Neuronal stem cell (in vitro differentiated cells): ENCODE measurements at regions not wholly inside any gene's neighbourhood (a gene's known extent, or its start where the extent isn't known, plus 50 kb on each side); places are given as distances from the start of the nearest gene placed in this dataset.

Source experiments
- DNase-seq: peaks from one replicate; pipeline ENCODE4 v3.0.0-alpha.2; 2013; ENCODE audit warnings: low spot score
- H2AFZ ChIP-seq: one replicate; pipeline ENCODE4 v1.6.1; 2013; ENCODE audit warnings: mild to moderate bottlenecking, low read length, inconsistent platforms
- H2AK5ac ChIP-seq: 2 replicates; pipeline ENCODE4 v1.6.1; 2013; ENCODE audit warnings: low read depth, mild to moderate bottlenecking, inconsistent platforms, low read length, moderate library complexity, mixed read lengths
- H2BK120ac ChIP-seq: 2 replicates; pipeline ENCODE4 v1.6.1; 2013; ENCODE audit warnings: low read depth, mild to moderate bottlenecking, inconsistent platforms, low read length, moderate library complexity, mixed read lengths
- H2BK12ac ChIP-seq: one replicate; pipeline ENCODE4 v1.6.1; 2013; ENCODE audit warnings: low read length, inconsistent platforms
- H2BK15ac ChIP-seq: 2 replicates; pipeline ENCODE4 v1.6.1; 2013; ENCODE audit warnings: mild to moderate bottlenecking, low read length, inconsistent platforms, mixed read lengths
- H2BK5ac ChIP-seq: one replicate; pipeline ENCODE4 v1.6.1; 2013; ENCODE audit warnings: inconsistent platforms, mild to moderate bottlenecking, low read length, moderate library complexity
- H3K14ac ChIP-seq: one replicate; pipeline ENCODE4 v1.6.1; 2013; ENCODE audit warnings: low read length, inconsistent platforms
- H3K18ac ChIP-seq: 2 replicates; pipeline ENCODE4 v1.6.1; 2013; ENCODE audit warnings: low read length, inconsistent platforms
- H3K23ac ChIP-seq: 2 replicates; pipeline ENCODE4 v1.6.1; 2013; ENCODE audit warnings: low read depth, mild to moderate bottlenecking, mixed read lengths, low read length, inconsistent platforms; ENCODE audit not compliant: poor library complexity
- H3K27ac ChIP-seq: replicated peaks from 3 replicates; pipeline ENCODE4 v1.5.1; 2013; ENCODE audit warnings: low read length, inconsistent platforms
- H3K27me3 ChIP-seq, 3 experiments: 2 replicates each; pipeline ENCODE4 v1.6.1; 2013; ENCODE audit warnings: low read length in 3 of 3, mild to moderate bottlenecking in 2 of 3, inconsistent platforms in 1 of 3, low read depth in 1 of 3, mixed read lengths in 1 of 3, moderate library complexity in 1 of 3; ENCODE audit not compliant: control insufficient read depth in 3 of 3, insufficient read depth in 3 of 3
- H3K36me3 ChIP-seq, 2 donors: replicated peaks in 1 of 2; 2 replicates each; pipeline ENCODE4 v1.6.1; 2013; ENCODE audit warnings: low read length in 2 of 2; ENCODE audit not compliant: control insufficient read depth in 2 of 2, insufficient read depth in 2 of 2
- H3K4ac ChIP-seq: 2 replicates; pipeline ENCODE4 v1.6.1; 2013; ENCODE audit warnings: inconsistent platforms, mild to moderate bottlenecking, low read length, moderate library complexity
- H3K4me1 ChIP-seq, 2 donors: 1 replicate in 1 of 2; 2 replicates in 1 of 2; pipeline ENCODE4 v1.6.1; 2013; ENCODE audit warnings: low read length in 2 of 2, low read depth in 1 of 2; ENCODE audit not compliant: control insufficient read depth in 2 of 2, insufficient read depth in 1 of 2
- H3K4me2 ChIP-seq: one replicate; pipeline ENCODE4 v1.6.1; 2013; ENCODE audit warnings: mild to moderate bottlenecking, low read length, inconsistent platforms; ENCODE audit not compliant: insufficient read depth, poor library complexity, severe bottlenecking
- H3K4me3 ChIP-seq, 2 donors: 2 replicates each; pipeline ENCODE4 v1.5.1; 2013; ENCODE audit warnings: low read length in 2 of 2, mild to moderate bottlenecking in 2 of 2, inconsistent platforms in 1 of 2, moderate library complexity in 1 of 2
- H3K79me1 ChIP-seq: one replicate; pipeline ENCODE4 v1.6.1; 2013; ENCODE audit warnings: low read depth, mild to moderate bottlenecking, inconsistent platforms, low read length, moderate library complexity
- H3K9ac ChIP-seq: one replicate; pipeline ENCODE4 v1.6.1; 2013; ENCODE audit warnings: mild to moderate bottlenecking, low read depth, low read length, inconsistent platforms; ENCODE audit not compliant: poor library complexity
- H3K9me3 ChIP-seq, 2 donors: replicated peaks in 1 of 2; 2 replicates each; pipeline versions ENCODE3 to v1.6.1; 2013; ENCODE audit warnings: low read length in 2 of 2, mild to moderate bottlenecking in 2 of 2, inconsistent platforms in 1 of 2, low read depth in 1 of 2, mixed read lengths in 1 of 2, moderate library complexity in 1 of 2; ENCODE audit not compliant: control insufficient read depth in 2 of 2, insufficient read depth in 1 of 2
- H4K8ac ChIP-seq: one replicate; pipeline ENCODE4 v1.6.1; 2013; ENCODE audit warnings: low read depth, mild to moderate bottlenecking, inconsistent platforms, low read length, moderate library complexity
- H4K91ac ChIP-seq: one replicate; pipeline ENCODE4 v1.6.1; 2013; ENCODE audit warnings: low read length, low read depth, mild to moderate bottlenecking, inconsistent platforms; ENCODE audit not compliant: poor library complexity
- WGBS, 2 donors: extraction: QIAGEN DNeasy Blood & Tissue Kit; methylation state at CpG; one replicate each; pipeline ENCODE4 v1.1.7; 2013; ENCODE audit warnings: missing lambda C conversion rate in 2 of 2, mixed read lengths in 1 of 2; ENCODE audit not compliant: insufficient read length in 2 of 2, insufficient replicate concordance in 1 of 2; ENCODE audit errors: extremely low coverage in 2 of 2; 5-methylcytosine and 5-hydroxymethylcytosine counted together

- Histone ChIP-seq H3K27ac (no peak overlapping the region), H3K36me3 (no peaks in the 10 kb centered on the region), H3K79me1 (no peaks in the 10 kb centered on the region), H3K4me3 (no peak overlapping the region), H4K8ac (no peak overlapping the region), H4K91ac (no peak overlapping the region), H2BK120ac (no peak overlapping the region), H2BK12ac (no peak overlapping the region), H3K27me3 (no peaks in the 10 kb centered on the region), H3K9me3 (no peaks in the 10 kb centered on the region), H3K9ac (no peak overlapping the region), H2BK15ac (no peak overlapping the region), H3K14ac (no peak overlapping the region), H3K4me1 (no peaks in the 10 kb centered on the region), H3K18ac (no peak overlapping the region), H3K4ac (no peak overlapping the region), H2AFZ (no peak overlapping the region), H3K23ac (no peak overlapping the region), H3K4me2 (no peak overlapping the region), H2AK5ac (no peak overlapping the region), H2BK5ac (no peak overlapping the region)
- no CpG with 5 or more reads among the region's 2 CpGs for WGBS, 2 donors
- no peak for DNase-seq
Measured at GRCh38 chr9:7869340-7869739, 69.8 kb upstream of the DMAC1 start.

GRCh38 chr9:7862170-7862569 is 62.6 kb upstream of the DMAC1 start:
- no peaks in the 10 kb centered on the region for H3K79me1 ChIP-seq
- no peaks in the 10 kb centered on the region for H3K9me3 ChIP-seq
- no peak overlapping the region for H2BK120ac ChIP-seq
- no peaks in the 10 kb centered on the region for H3K4me1 ChIP-seq
- H3K4ac ChIP-seq = no peak overlapping the region
- H4K8ac ChIP-seq = no peak overlapping the region
- no peak overlapping the region for H3K27ac ChIP-seq
- no peaks in the 10 kb centered on the region for H3K36me3 ChIP-seq
- no peak overlapping the region for H2BK5ac ChIP-seq
- no peaks in the 10 kb centered on the region for H3K27me3 ChIP-seq
- no peak overlapping the region for H3K14ac ChIP-seq
- WGBS, 2 donors = no CpG with 5 or more reads among the region's 2 CpGs
- no peak overlapping the region for H2AK5ac ChIP-seq
- no peak overlapping the region for H4K91ac ChIP-seq
- DNase-seq = no peak
- no peak overlapping the region for H2AFZ ChIP-seq
- no peak overlapping the region for H3K23ac ChIP-seq
- H3K18ac ChIP-seq = no peak overlapping the region
- no peak overlapping the region for H3K4me2 ChIP-seq
- no peak overlapping the region for H2BK15ac ChIP-seq
- no peak overlapping the region for H3K9ac ChIP-seq
- no peak overlapping the region for H2BK12ac ChIP-seq
- H3K4me3 ChIP-seq = no peak overlapping the region

- no peak for DNase-seq
- Histone ChIP-seq H2BK15ac (no peak overlapping the region), H4K8ac (no peak overlapping the region), H3K4ac (no peak overlapping the region), H2AK5ac (no peak overlapping the region), H3K79me1 (no peaks in the 10 kb centered on the region), H3K36me3 (no peaks in the 10 kb centered on the region), H3K18ac (no peak overlapping the region), H3K27me3 (no peaks in the 10 kb centered on the region), H3K14ac (no peak overlapping the region), H2BK12ac (no peak overlapping the region), H2AFZ (no peak overlapping the region), H4K91ac (no peak overlapping the region), H3K23ac (no peak overlapping the region), H3K9ac (no peak overlapping the region), H3K4me3 (no peak overlapping the region), H3K27ac (no peak overlapping the region), H3K4me2 (no peak overlapping the region), H2BK5ac (no peak overlapping the region), H3K9me3 (no peaks in the 10 kb centered on the region), H2BK120ac (no peak overlapping the region), H3K4me1 (no peaks in the 10 kb centered on the region)
- no CpG with 5 or more reads among the region's 2 CpGs for WGBS, 2 donors
Measured at GRCh38 chr9:7861086-7861485, 61.5 kb upstream of the DMAC1 start.

GRCh38 chr9:7860335-7860709 is 60.7 kb upstream of the DMAC1 start:
- no peaks in the 10 kb centered on the region for H3K36me3 ChIP-seq
- H3K23ac ChIP-seq = no peak overlapping the region
- no peak overlapping the region for H2BK120ac ChIP-seq
- H4K8ac ChIP-seq = no peak overlapping the region
- H3K4me1 ChIP-seq = no peaks in the 10 kb centered on the region
- H2AFZ ChIP-seq = no peak overlapping the region
- DNase-seq = no peak
- no peak overlapping the region for H4K91ac ChIP-seq
- no peak overlapping the region for H3K18ac ChIP-seq
- H3K27me3 ChIP-seq = no peaks in the 10 kb centered on the region
- H2BK15ac ChIP-seq = no peak overlapping the region
- no CpG with 5 or more reads among the region's 1 CpG for WGBS, 2 donors
- H3K9ac ChIP-seq = no peak overlapping the region
- H3K27ac ChIP-seq = no peak overlapping the region
- no peak overlapping the region for H3K4ac ChIP-seq
- no peak overlapping the region for H2BK5ac ChIP-seq
- no peak overlapping the region for H3K14ac ChIP-seq
- H2AK5ac ChIP-seq = no peak overlapping the region
- no peak overlapping the region for H3K4me2 ChIP-seq
- H3K9me3 ChIP-seq = no peaks in the 10 kb centered on the region
- no peak overlapping the region for H3K4me3 ChIP-seq
- H2BK12ac ChIP-seq = no peak overlapping the region
- H3K79me1 ChIP-seq = no peaks in the 10 kb centered on the region
